ENCODE measurements at regions not wholly inside any gene's neighbourhood (a gene's known extent, or its start where the extent isn't known, plus 50 kb on each side); places are given as distances from the start of the nearest gene placed in this dataset.

GRCh38 chr4:4941751-4942150 is 77.5 kb downstream of the CYTL1 start (continued):
- TF ChIP-seq PRDM4 (tag by site-specific recombination; IDR thresholded peaks at IDR 0.05) (no peak), ZSCAN30 (tag by site-specific recombination; IDR thresholded peaks at IDR 0.05) (no peak), ZBTB21 (tag by site-specific recombination; IDR thresholded peaks at IDR 0.05) (no peak), WT1 (tag by site-specific recombination; IDR thresholded peaks at IDR 0.05) (no peak), ZNF654 (tag by site-specific recombination; IDR thresholded peaks at IDR 0.05; ENCODE audit: low read depth) (no peak), ZNF660 (tag by site-specific recombination; IDR thresholded peaks at IDR 0.05) (no peak), ZNF623 (tag by site-specific recombination; IDR thresholded peaks at IDR 0.05) (no peak), ZNF214 (tag by site-specific recombination; IDR thresholded peaks at IDR 0.05; ENCODE audit: borderline replicate concordance) (no peak)

GRCh38 chr4:4942658-4943057 is 76.6 kb downstream of the CYTL1 start:
- TF ChIP-seq ZNF76 (tag by site-specific recombination; IDR thresholded peaks at IDR 0.05; ENCODE audit: borderline replicate concordance, low read depth) = no peak
- no peak for TF ChIP-seq ZNF561 (tag by site-specific recombination; IDR thresholded peaks at IDR 0.05; ENCODE audit: borderline replicate concordance)
- no peak for TF ChIP-seq PRDM6 (tag by site-specific recombination; IDR thresholded peaks at IDR 0.05)
- TF ChIP-seq ZNF48 (tag by site-specific recombination; IDR thresholded peaks at IDR 0.05) = no peak
- no peak for TF ChIP-seq ZNF843 (tag by site-specific recombination; IDR thresholded peaks at IDR 0.05)
- TF ChIP-seq ZNF174 (tag by site-specific recombination; IDR thresholded peaks at IDR 0.05) = no peak
- TF ChIP-seq ZNF560 (tag by site-specific recombination; IDR thresholded peaks at IDR 0.05; ENCODE audit: borderline replicate concordance) = no peak
- TF ChIP-seq SCRT2 (tag by site-specific recombination; IDR thresholded peaks at IDR 0.05) = no peak
- TF ChIP-seq ZNF426 (tag by site-specific recombination; IDR thresholded peaks at IDR 0.05) = no peak
- TF ChIP-seq GLI4 (tag by site-specific recombination; IDR thresholded peaks at IDR 0.05) = no peak
- TF ChIP-seq ZNF654 (tag by site-specific recombination; IDR thresholded peaks at IDR 0.05; ENCODE audit: low read depth) = no peak
- no peak for TF ChIP-seq RBAK (tag by site-specific recombination; IDR thresholded peaks at IDR 0.05)
- TF ChIP-seq ZNF211 (tag by site-specific recombination; IDR thresholded peaks at IDR 0.05; ENCODE audit: low read depth) = no peak
- Histone ChIP-seq H3K36me3 (ENCODE audit: control insufficient read depth in 2 of 2, insufficient read depth in 1 of 2, low read length in 2 of 2) (no peaks in the 10 kb centered on the region), H3K9me3 (ENCODE audit: control insufficient read depth, insufficient read depth, low read depth, low read length) (no peaks in the 10 kb centered on the region), H3K4me1 (ENCODE audit: control insufficient read depth, insufficient read depth, low read length) (no peaks in the 10 kb centered on the region), H3K4me3 (ENCODE audit: low read depth, low read length) (no peak overlapping the region), H3K27ac (ENCODE audit: extremely low read depth, low read depth, low read length) (no peak overlapping the region)
- ChIA-PET CTCF (no interaction called here), POLR2A (no interaction called here)

GRCh38 chr4:4945021-4945420 is 74.2 kb downstream of the CYTL1 start:
- Histone ChIP-seq H3K4me1 (ENCODE audit: control insufficient read depth, insufficient read depth, low read length) (no peaks in the 10 kb centered on the region), H3K36me3 (ENCODE audit: control insufficient read depth in 2 of 2, insufficient read depth in 1 of 2, low read length in 2 of 2) (no peaks in the 10 kb centered on the region), H3K4me3 (ENCODE audit: low read depth, low read length) (no peak overlapping the region), H3K27ac (ENCODE audit: extremely low read depth, low read depth, low read length) (no peak overlapping the region), H3K9me3 (ENCODE audit: control insufficient read depth, insufficient read depth, low read depth, low read length) (no peaks in the 10 kb centered on the region)
- POLR2A ChIA-PET = no interaction called here
- CTCF ChIA-PET = no interaction called here
- TF ChIP-seq ZNF501 (tag by site-specific recombination; IDR thresholded peaks at IDR 0.05) = no peak
- no peak for TF ChIP-seq ZBTB49 (tag by site-specific recombination; IDR thresholded peaks at IDR 0.05; ENCODE audit: low read depth)
- TF ChIP-seq ZNF514 (tag by site-specific recombination; IDR thresholded peaks at IDR 0.05) = no peak
- no peak for TF ChIP-seq ZNF621 (tag by site-specific recombination; IDR thresholded peaks at IDR 0.05)
- TF ChIP-seq ZNF837 (tag by site-specific recombination; IDR thresholded peaks at IDR 0.05) = no peak
- TF ChIP-seq ZEB2 (tag by site-specific recombination; IDR thresholded peaks at IDR 0.05) = no peak
- TF ChIP-seq ZNF843 (tag by site-specific recombination; IDR thresholded peaks at IDR 0.05) = no peak
